Astrocyte of the cerebellum (primary cell): ENCODE measurements at regions not wholly inside any gene's neighbourhood (a gene's known extent, or its start where the extent isn't known, plus 50 kb on each side); places are given as distances from the start of the nearest gene placed in this dataset.

ENCODE experiments used
- DNase-seq: peaks from one replicate; pipeline ENCODE4 v3.0.0-alpha.2; 2011; ENCODE audit warnings: low read depth
- H3K4me3 ChIP-seq: 2 replicates; pipeline ENCODE4 v1.5.1; 2011; ENCODE audit warnings: mild to moderate bottlenecking, low read depth, low read length, moderate library complexity
- CTCF ChIP-seq: IDR thresholded peaks from 2 replicates; pipeline ENCODE4 v1.5.1; 2012; ENCODE audit warnings: low read length, low read depth, moderate library complexity, mild to moderate bottlenecking; ENCODE audit errors: missing control alignments
- in situ Hi-C: cut with HindIII; loops from 2 replicates; pipeline ENCODE4 v1.10.0; 2017; ENCODE audit warnings: low sequenced_read_pairs

GRCh38 chr1:11418056-11418455, 60.9 kb upstream of the DISP3 start:
- in situ Hi-C loops = no loop called here
- TF ChIP-seq CTCF = no peak
- no peak for DNase-seq
- no peak overlapping the region for H3K4me3 ChIP-seq

GRCh38 chr1:11421443-11421842, 57.5 kb upstream of the DISP3 start:
- no peak for DNase-seq
- TF ChIP-seq CTCF = no peak
- no peak overlapping the region for H3K4me3 ChIP-seq
- in situ Hi-C loops = no loop called here

- in situ Hi-C loops = no loop called here
- no peak for DNase-seq
- TF ChIP-seq CTCF = no peak
These were observed 56.3 kb upstream of the DISP3 start for GRCh38 chr1:11422686-11423085.

GRCh38 chr1:11426617-11427016, 52.3 kb upstream of the DISP3 start:
- in situ Hi-C loops = no loop called here
- H3K4me3 ChIP-seq = no peak overlapping the region
- TF ChIP-seq CTCF = no peak
- DNase-seq = no peak

More at GRCh38 chr1:11422686-11423085, 56.3 kb upstream of the DISP3 start:
- H3K4me3 ChIP-seq = no peak overlapping the region

- no peak for TF ChIP-seq CTCF
- in situ Hi-C loops = no loop called here
- no peak for DNase-seq
- no peak overlapping the region for H3K4me3 ChIP-seq
These were observed 50.2 kb upstream of the DISP3 start for GRCh38 chr1:11428789-11429188.
